ENCODE measurements at regions not wholly inside any gene's neighbourhood (a gene's known extent, or its start where the extent isn't known, plus 50 kb on each side); places are given as distances from the start of the nearest gene placed in this dataset.

DNA sequence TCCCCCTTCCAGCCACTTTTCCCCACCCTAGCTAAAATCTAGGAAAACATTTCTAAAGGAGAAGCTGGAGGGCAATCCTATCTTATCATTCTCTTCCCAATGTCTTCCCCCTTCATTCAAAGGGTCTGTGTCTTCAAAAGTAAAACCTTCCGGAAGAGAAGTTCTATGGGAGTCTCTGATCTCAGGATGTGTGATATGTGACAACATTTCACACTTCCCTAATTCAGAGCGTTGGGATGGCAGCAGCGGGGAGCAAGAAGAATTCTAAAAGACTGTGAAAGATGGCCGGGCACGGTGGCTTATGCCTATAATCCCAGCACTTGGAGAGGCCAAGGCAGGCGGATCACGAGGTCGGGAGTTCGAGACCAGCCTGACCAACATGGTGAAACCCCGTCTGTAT lies 65.4 kb upstream of the AKIRIN2 start:
- TF ChIP-seq, protein P1, sequence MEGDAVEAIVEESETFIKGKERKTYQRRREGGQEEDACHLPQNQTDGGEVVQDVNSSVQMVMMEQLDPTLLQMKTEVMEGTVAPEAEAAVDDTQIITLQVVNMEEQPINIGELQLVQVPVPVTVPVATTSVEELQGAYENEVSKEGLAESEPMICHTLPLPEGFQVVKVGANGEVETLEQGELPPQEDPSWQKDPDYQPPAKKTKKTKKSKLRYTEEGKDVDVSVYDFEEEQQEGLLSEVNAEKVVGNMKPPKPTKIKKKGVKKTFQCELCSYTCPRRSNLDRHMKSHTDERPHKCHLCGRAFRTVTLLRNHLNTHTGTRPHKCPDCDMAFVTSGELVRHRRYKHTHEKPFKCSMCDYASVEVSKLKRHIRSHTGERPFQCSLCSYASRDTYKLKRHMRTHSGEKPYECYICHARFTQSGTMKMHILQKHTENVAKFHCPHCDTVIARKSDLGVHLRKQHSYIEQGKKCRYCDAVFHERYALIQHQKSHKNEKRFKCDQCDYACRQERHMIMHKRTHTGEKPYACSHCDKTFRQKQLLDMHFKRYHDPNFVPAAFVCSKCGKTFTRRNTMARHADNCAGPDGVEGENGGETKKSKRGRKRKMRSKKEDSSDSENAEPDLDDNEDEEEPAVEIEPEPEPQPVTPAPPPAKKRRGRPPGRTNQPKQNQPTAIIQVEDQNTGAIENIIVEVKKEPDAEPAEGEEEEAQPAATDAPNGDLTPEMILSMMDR (IDR thresholded peaks at IDR 0.05): no peak
- TF ChIP-seq EP300 (IDR thresholded peaks at IDR 0.05) (no peak), POLR2A (IDR thresholded peaks at IDR 0.05) (no peak)

Measured in ovary (tissue), 3 donors.